ENCODE measurements at regions not wholly inside any gene's neighbourhood (a gene's known extent, or its start where the extent isn't known, plus 50 kb on each side); places are given as distances from the start of the nearest gene placed in this dataset.
"Not testable (repeated sequence)": the region's sequence is repeated elsewhere in the genome, so short reads cannot be mapped to it uniquely, and the experiment has no call there.

- no peak for DNase-seq
Measured at GRCh38 chr2:10225291-10226037, 77.2 kb upstream of the HPCAL1 start.

GRCh38 chr2:10226038-10226724 is 76.5 kb upstream of the HPCAL1 start:
- no peak for DNase-seq

- no peak for DNase-seq
Measured at GRCh38 chr2:10228611-10229365, 73.9 kb upstream of the HPCAL1 start.

GRCh38 chr2:10229462-10230099 is 73.1 kb upstream of the HPCAL1 start:
- DNase-seq: no peak

- no peak for DNase-seq
Measured at GRCh38 chr2:10230499-10230898, 72.2 kb upstream of the HPCAL1 start.

GRCh38 chr2:10230921-10231320 is 71.8 kb upstream of the HPCAL1 start:
- not testable (repeated sequence) for DNase-seq

GRCh38 chr2:10231551-10232085 is 71.1 kb upstream of the HPCAL1 start:
- no peak for DNase-seq

- no peak for DNase-seq
Measured at GRCh38 chr2:10232096-10232815, 70.4 kb upstream of the HPCAL1 start.

GRCh38 chr2:10233131-10234012 is 69.3 kb upstream of the HPCAL1 start:
- DNase-seq: no peak

- no peak for DNase-seq
Measured at GRCh38 chr2:10234013-10234306, 68.7 kb upstream of the HPCAL1 start.

GRCh38 chr2:10234409-10235094 is 68.2 kb upstream of the HPCAL1 start:
- DNase-seq: no peak

- DNase-seq: no peak
Measured at GRCh38 chr2:10235099-10235908, 67.4 kb upstream of the HPCAL1 start.

GRCh38 chr2:10235909-10236550 is 66.7 kb upstream of the HPCAL1 start:
- DNase-seq: no peak

GRCh38 chr2:10236571-10237391 is 65.9 kb upstream of the HPCAL1 start:
- no peak for DNase-seq

GRCh38 chr2:10237392-10238321 is 65.0 kb upstream of the HPCAL1 start:
- DNase-seq: no peak

GRCh38 chr2:10238396-10238795 is 64.3 kb upstream of the HPCAL1 start:
- DNase-seq: no peak

GRCh38 chr2:10238991-10239485 is 63.7 kb upstream of the HPCAL1 start:
- DNase-seq: no peak
